Smooth muscle cell of the brain vasculature (primary cell): ENCODE measurements at regions not wholly inside any gene's neighbourhood (a gene's known extent, or its start where the extent isn't known, plus 50 kb on each side); places are given as distances from the start of the nearest gene placed in this dataset.

Source experiments
- DNase-seq: peaks from one replicate; pipeline ENCODE4 v3.0.0-alpha.2; 2012; ENCODE audit warnings: low read depth, low spot score

GRCh38 chr19:29096896-29097295 lies 116.1 kb downstream of the UQCRFS1 start:
- DNase-seq, result no peak

GRCh38 chr19:29093553-29093908 lies 119.4 kb downstream of the UQCRFS1 start:
- no peak for DNase-seq

- DNase-seq, result no peak
These were observed 120.0 kb downstream of the UQCRFS1 start for GRCh38 chr19:29092712-29093552.

- no peak for DNase-seq
These were observed 122.0 kb downstream of the UQCRFS1 start for GRCh38 chr19:29090783-29091526.

GRCh38 chr19:29089315-29089870 lies 123.6 kb downstream of the UQCRFS1 start:
- DNase-seq, result no peak

- no peak for DNase-seq
These were observed 124.2 kb downstream of the UQCRFS1 start for GRCh38 chr19:29088761-29089160.

GRCh38 chr19:29086646-29087045 lies 126.3 kb downstream of the UQCRFS1 start:
- no peak for DNase-seq

- no peak for DNase-seq
These were observed 126.8 kb downstream of the UQCRFS1 start for GRCh38 chr19:29086182-29086581.

- no peak for DNase-seq
These were observed 127.3 kb downstream of the UQCRFS1 start for GRCh38 chr19:29085630-29086029.

GRCh38 chr19:29085206-29085605 lies 127.7 kb downstream of the UQCRFS1 start:
- DNase-seq, result no peak

- DNase-seq, result no peak
These were observed 128.7 kb downstream of the UQCRFS1 start for GRCh38 chr19:29084266-29084665.

GRCh38 chr19:29083863-29084262 lies 129.1 kb downstream of the UQCRFS1 start:
- DNase-seq, result no peak

GRCh38 chr19:29079356-29080032 lies 133.5 kb downstream of the UQCRFS1 start:
- no peak for DNase-seq

GRCh38 chr19:29076963-29077362 lies 136.0 kb downstream of the UQCRFS1 start:
- DNase-seq, result no peak

- no peak for DNase-seq
These were observed 136.8 kb downstream of the UQCRFS1 start for GRCh38 chr19:29076161-29076560.

- DNase-seq, result no peak
These were observed 137.8 kb downstream of the UQCRFS1 start for GRCh38 chr19:29075149-29075548.

- DNase-seq, result no peak
These were observed 138.4 kb downstream of the UQCRFS1 start for GRCh38 chr19:29074579-29074978.

GRCh38 chr19:29067831-29068230 lies 145.1 kb downstream of the UQCRFS1 start:
- no peak for DNase-seq

- no peak for DNase-seq
These were observed 150.2 kb downstream of the UQCRFS1 start for GRCh38 chr19:29062475-29063435.

- no peak for DNase-seq
These were observed 152.1 kb downstream of the UQCRFS1 start for GRCh38 chr19:29060813-29061364.

- no peak for DNase-seq
These were observed 156.4 kb downstream of the UQCRFS1 start for GRCh38 chr19:29056535-29056934.
